ENCODE measurements at regions not wholly inside any gene's neighbourhood (a gene's known extent, or its start where the extent isn't known, plus 50 kb on each side); places are given as distances from the start of the nearest gene placed in this dataset.
"Not testable (repeated sequence)": the region's sequence is repeated elsewhere in the genome, so short reads cannot be mapped to it uniquely, and the experiment has no call there.

DNA sequence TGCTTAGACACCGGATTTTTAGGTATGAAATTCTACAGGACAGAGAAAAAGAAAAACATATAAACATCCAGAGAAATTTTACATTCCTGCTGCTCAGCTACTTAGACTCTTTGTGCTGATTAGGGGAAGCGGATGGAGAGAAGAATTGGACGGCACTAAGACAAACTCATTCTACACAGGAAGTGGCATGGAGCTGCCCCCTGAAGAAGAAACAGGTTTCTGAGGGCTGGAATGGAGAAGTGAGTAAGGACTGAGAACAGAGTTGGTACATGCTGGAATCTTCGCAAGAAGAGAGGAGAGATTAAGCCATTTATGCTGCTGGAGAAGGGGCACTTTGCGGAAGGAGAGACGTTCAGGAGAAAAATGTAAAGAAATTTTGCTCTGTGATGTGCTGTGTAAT lies 253.0 kb upstream of the ERBB4 start:
- H3K4me1 ChIP-seq (ENCODE audit: insufficient read depth, poor library complexity, severe bottlenecking) = no peaks in the 10 kb centered on the region
- no peaks in the 10 kb centered on the region for H3K27me3 ChIP-seq (ENCODE audit: insufficient read depth, poor library complexity, severe bottlenecking)
- DNase-seq (ENCODE audit: low spot score) (no peak), ATAC-seq (ENCODE audit: low read depth) (no peak)
- TF ChIP-seq, protein P1, sequence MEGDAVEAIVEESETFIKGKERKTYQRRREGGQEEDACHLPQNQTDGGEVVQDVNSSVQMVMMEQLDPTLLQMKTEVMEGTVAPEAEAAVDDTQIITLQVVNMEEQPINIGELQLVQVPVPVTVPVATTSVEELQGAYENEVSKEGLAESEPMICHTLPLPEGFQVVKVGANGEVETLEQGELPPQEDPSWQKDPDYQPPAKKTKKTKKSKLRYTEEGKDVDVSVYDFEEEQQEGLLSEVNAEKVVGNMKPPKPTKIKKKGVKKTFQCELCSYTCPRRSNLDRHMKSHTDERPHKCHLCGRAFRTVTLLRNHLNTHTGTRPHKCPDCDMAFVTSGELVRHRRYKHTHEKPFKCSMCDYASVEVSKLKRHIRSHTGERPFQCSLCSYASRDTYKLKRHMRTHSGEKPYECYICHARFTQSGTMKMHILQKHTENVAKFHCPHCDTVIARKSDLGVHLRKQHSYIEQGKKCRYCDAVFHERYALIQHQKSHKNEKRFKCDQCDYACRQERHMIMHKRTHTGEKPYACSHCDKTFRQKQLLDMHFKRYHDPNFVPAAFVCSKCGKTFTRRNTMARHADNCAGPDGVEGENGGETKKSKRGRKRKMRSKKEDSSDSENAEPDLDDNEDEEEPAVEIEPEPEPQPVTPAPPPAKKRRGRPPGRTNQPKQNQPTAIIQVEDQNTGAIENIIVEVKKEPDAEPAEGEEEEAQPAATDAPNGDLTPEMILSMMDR (IDR thresholded peaks at IDR 0.05; ENCODE audit: poor library complexity, severe bottlenecking) = no peak
- H3K27ac ChIP-seq (ENCODE audit: poor library complexity, severe bottlenecking) = no peak overlapping the region
- no peaks in the 10 kb centered on the region for H3K9me3 ChIP-seq (ENCODE audit: severe bottlenecking)
- no peaks in the 10 kb centered on the region for H3K36me3 ChIP-seq (ENCODE audit: low read depth)
- no peak overlapping the region for H3K4me3 ChIP-seq (ENCODE audit: severe bottlenecking)

DNA sequence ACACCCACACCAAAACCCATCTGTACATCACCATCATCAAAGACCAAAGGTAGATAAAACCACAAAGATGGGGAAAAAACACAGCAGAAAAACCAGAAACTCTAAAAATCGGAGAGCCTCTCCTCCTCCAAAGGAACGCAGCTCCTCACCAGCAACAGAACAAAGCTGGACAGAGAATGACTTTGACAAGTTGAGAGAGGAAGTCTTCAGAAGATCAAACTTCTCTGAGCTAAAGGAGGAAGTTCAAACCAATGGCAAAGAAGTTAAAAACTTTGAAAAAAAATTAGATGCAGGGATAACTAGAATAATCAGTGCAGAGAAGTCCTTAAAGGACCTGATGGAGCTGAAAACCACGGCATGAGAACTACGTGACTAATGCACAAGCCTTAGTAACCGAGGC lies 247.5 kb upstream of the ERBB4 start:
- ATAC-seq (ENCODE audit: low read depth); H3K9me3 ChIP-seq (ENCODE audit: severe bottlenecking); DNase-seq (ENCODE audit: low spot score); H3K4me3 ChIP-seq (ENCODE audit: severe bottlenecking); H3K4me1 ChIP-seq (ENCODE audit: insufficient read depth, poor library complexity, severe bottlenecking); H3K27me3 ChIP-seq (ENCODE audit: insufficient read depth, poor library complexity, severe bottlenecking); H3K36me3 ChIP-seq (ENCODE audit: low read depth); H3K27ac ChIP-seq (ENCODE audit: poor library complexity, severe bottlenecking): not testable (repeated sequence)

DNA sequence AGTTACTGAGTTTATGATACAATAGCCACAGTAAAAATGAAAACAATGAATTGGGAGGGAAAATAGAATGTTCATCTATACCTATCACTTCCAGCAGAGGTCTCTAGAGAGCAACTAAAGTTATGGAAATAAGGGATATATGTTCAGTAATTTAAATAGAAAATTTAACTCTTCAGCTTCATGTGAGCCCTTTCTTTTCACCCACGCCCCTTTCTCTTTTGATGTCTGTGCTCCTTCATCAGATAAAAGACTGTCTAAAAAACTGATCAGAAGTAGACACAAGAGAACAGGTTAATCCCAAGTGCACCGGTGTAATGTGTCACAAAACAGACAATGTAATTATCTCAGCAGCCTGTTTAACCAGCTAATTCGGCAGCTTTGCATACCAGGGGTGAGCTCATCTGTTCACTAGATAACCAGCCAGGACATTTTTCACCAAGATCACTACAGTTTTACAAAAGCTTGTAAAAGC lies 238.5 kb upstream of the ERBB4 start:
- ATAC-seq (ENCODE audit: low read depth) (peak; percentile 67; the same call in 2 of the 3 replicates), DNase-seq (ENCODE audit: low spot score) (no peak)
- Histone ChIP-seq H3K4me1 (ENCODE audit: insufficient read depth, poor library complexity, severe bottlenecking) (peaks cover 7% of the 10 kb centered on the region), H3K36me3 (ENCODE audit: low read depth) (no peaks in the 10 kb centered on the region), H3K27me3 (ENCODE audit: insufficient read depth, poor library complexity, severe bottlenecking) (no peaks in the 10 kb centered on the region), H3K27ac (ENCODE audit: poor library complexity, severe bottlenecking) (peak overlapping the region; percentile 25), H3K4me3 (ENCODE audit: severe bottlenecking) (no peak overlapping the region), H3K9me3 (ENCODE audit: severe bottlenecking) (no peaks in the 10 kb centered on the region)
- TF ChIP-seq, protein P1 (IDR thresholded peaks at IDR 0.05; ENCODE audit: poor library complexity, severe bottlenecking) = peak; percentile 87

DNA sequence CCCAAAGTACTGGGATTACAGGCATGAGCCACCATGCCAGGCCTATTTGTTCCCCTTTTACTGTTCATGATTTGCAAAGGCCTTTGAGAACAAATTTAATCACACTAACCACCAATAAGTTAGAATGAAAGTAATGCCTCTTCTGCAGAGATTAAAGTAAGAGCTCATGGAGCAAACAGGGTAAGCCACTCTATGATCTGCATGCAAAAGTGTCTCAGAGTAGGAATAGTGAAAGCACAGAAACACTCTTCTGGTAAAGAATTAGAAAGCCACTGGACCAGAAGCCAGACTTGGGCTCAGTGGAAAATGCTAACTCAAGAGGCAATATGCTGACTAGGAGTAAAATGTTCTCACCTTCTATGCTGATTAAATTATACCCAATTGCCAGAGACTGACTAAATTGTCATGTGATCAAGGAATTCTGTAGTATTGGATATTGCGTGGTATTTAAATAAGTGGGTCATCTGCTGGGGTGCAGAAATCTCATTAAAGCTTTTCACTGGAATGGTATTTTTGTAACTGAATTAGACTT lies 235.3 kb upstream of the ERBB4 start:
- Histone ChIP-seq H3K4me1 (ENCODE audit: insufficient read depth, poor library complexity, severe bottlenecking) (peaks cover 7% of the 10 kb centered on the region), H3K27me3 (ENCODE audit: insufficient read depth, poor library complexity, severe bottlenecking) (no peaks in the 10 kb centered on the region), H3K9me3 (ENCODE audit: severe bottlenecking) (no peaks in the 10 kb centered on the region), H3K27ac (ENCODE audit: poor library complexity, severe bottlenecking) (no peak overlapping the region), H3K36me3 (ENCODE audit: low read depth) (no peaks in the 10 kb centered on the region), H3K4me3 (ENCODE audit: severe bottlenecking) (no peak overlapping the region)
- DNase-seq (ENCODE audit: low spot score) (no peak), ATAC-seq (ENCODE audit: low read depth) (no peak)
- TF ChIP-seq, protein P1 (IDR thresholded peaks at IDR 0.05; ENCODE audit: poor library complexity, severe bottlenecking) = no peak

DNA sequence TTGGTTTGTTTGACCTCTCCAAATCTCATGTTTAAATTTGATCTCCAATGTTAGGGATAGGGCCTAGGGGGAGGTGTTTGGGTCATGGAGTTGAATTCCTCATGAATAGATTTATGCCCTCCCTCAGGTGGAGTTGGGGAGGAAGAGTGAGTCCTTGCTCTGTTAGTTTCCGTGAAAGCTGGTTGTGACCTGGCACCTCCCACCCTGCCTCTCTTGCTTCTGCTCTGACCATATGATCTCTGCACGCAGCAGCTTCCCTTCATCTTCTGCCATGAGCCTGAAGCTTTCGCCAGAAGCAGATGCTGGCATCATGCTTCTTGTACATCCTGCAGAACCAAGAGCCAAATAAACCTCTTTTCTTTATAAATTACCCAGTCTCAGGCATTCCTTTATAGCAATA lies 231.6 kb upstream of the ERBB4 start:
- ATAC-seq (ENCODE audit: low read depth) (no peak), DNase-seq (ENCODE audit: low spot score) (no peak)
- TF ChIP-seq, protein P1 (IDR thresholded peaks at IDR 0.05; ENCODE audit: poor library complexity, severe bottlenecking) = no peak
- H3K27ac ChIP-seq (ENCODE audit: poor library complexity, severe bottlenecking) = no peak overlapping the region
- no peaks in the 10 kb centered on the region for H3K4me1 ChIP-seq (ENCODE audit: insufficient read depth, poor library complexity, severe bottlenecking)
- no peaks in the 10 kb centered on the region for H3K9me3 ChIP-seq (ENCODE audit: severe bottlenecking)
- no peak overlapping the region for H3K4me3 ChIP-seq (ENCODE audit: severe bottlenecking)
- H3K36me3 ChIP-seq (ENCODE audit: low read depth) = no peaks in the 10 kb centered on the region
- H3K27me3 ChIP-seq (ENCODE audit: insufficient read depth, poor library complexity, severe bottlenecking) = no peaks in the 10 kb centered on the region
